ENCODE measurements at regions not wholly inside any gene's neighbourhood (a gene's known extent, or its start where the extent isn't known, plus 50 kb on each side); places are given as distances from the start of the nearest gene placed in this dataset.

GRCh38 chr18:44227501-44227900 lies 453.2 kb upstream of the SETBP1 start:
- FAIRE-seq (no peak), DNase-seq (ENCODE audit: insufficient read length, low spot score) (no peak)
- TF ChIP-seq CTCF (IDR thresholded peaks at IDR 0.05; ENCODE audit: insufficient read depth, missing control alignments): no peak

- TF ChIP-seq CTCF (IDR thresholded peaks at IDR 0.05; ENCODE audit: insufficient read depth, missing control alignments): no peak
- DNase-seq (ENCODE audit: insufficient read length, low spot score): no peak
- FAIRE-seq: no peak
These were observed 451.0 kb upstream of the SETBP1 start for GRCh38 chr18:44229693-44230108.

- DNase-seq (ENCODE audit: insufficient read length, low spot score) (no peak), FAIRE-seq (no peak)
- TF ChIP-seq CTCF (IDR thresholded peaks at IDR 0.05; ENCODE audit: insufficient read depth, missing control alignments): no peak
These were observed 448.8 kb upstream of the SETBP1 start for GRCh38 chr18:44231936-44232335.

- no peak for FAIRE-seq
- no peak for TF ChIP-seq CTCF (IDR thresholded peaks at IDR 0.05; ENCODE audit: insufficient read depth, missing control alignments)
- no peak for DNase-seq (ENCODE audit: insufficient read length, low spot score)
These were observed 448.2 kb upstream of the SETBP1 start for GRCh38 chr18:44232500-44232899.

- no peak for DNase-seq (ENCODE audit: insufficient read length, low spot score)
- FAIRE-seq: no peak
- TF ChIP-seq CTCF (IDR thresholded peaks at IDR 0.05; ENCODE audit: insufficient read depth, missing control alignments): no peak
These were observed 442.2 kb upstream of the SETBP1 start for GRCh38 chr18:44238454-44238853.

GRCh38 chr18:44238911-44239310 lies 441.8 kb upstream of the SETBP1 start:
- no peak for TF ChIP-seq CTCF (IDR thresholded peaks at IDR 0.05; ENCODE audit: insufficient read depth, missing control alignments)
- FAIRE-seq (no peak), DNase-seq (ENCODE audit: insufficient read length, low spot score) (no peak)

GRCh38 chr18:44241020-44241419 lies 439.7 kb upstream of the SETBP1 start:
- DNase-seq (ENCODE audit: insufficient read length, low spot score) (no peak), FAIRE-seq (no peak)
- TF ChIP-seq CTCF (IDR thresholded peaks at IDR 0.05; ENCODE audit: insufficient read depth, missing control alignments): no peak

Measured in D721Med (cell line).